BE2C (cell line): ENCODE measurements at regions not wholly inside any gene's neighbourhood (a gene's known extent, or its start where the extent isn't known, plus 50 kb on each side); places are given as distances from the start of the nearest gene placed in this dataset.

Source experiments
- DNase-seq: peaks from one replicate; pipeline ENCODE4 v3.0.0-alpha.2; 2020
- H3K27me3 ChIP-seq: fragments of 250-450 bp; sonication (Bioruptor Pico); 2 replicates; pipeline ENCODE4 v1.5.1; 2020; ENCODE audit warnings: mild to moderate bottlenecking
- H3K36me3 ChIP-seq: fragments of 250-450 bp; sonication (Bioruptor Pico); 2 replicates; pipeline ENCODE4 v1.5.1; 2020; ENCODE audit warnings: mild to moderate bottlenecking
- H3K4me1 ChIP-seq: fragments of 250-450 bp; sonication (Bioruptor Pico); 2 replicates; pipeline ENCODE4 v1.5.1; 2020
- H3K4me3 ChIP-seq: 2 replicates; pipeline ENCODE4 v1.5.1; 2011; ENCODE audit warnings: low read depth, low read length
- H3K9me3 ChIP-seq: fragments of 250-450 bp; sonication (Bioruptor Pico); 2 replicates; pipeline ENCODE4 v1.5.1; 2020
- CTCF ChIP-seq: IDR thresholded peaks from 2 replicates; pipeline ENCODE4 v1.5.1; 2012; ENCODE audit warnings: mild to moderate bottlenecking, low read depth, low read length

GRCh38 chr6:71067816-71068215 is 111.0 kb upstream of the B3GAT2 start:
- Histone ChIP-seq H3K4me3 (no peak overlapping the region), H3K9me3 (no peaks in the 10 kb centered on the region), H3K27me3 (no peaks in the 10 kb centered on the region), H3K4me1 (no peaks in the 10 kb centered on the region), H3K36me3 (no peaks in the 10 kb centered on the region)
- DNase-seq = no peak
- TF ChIP-seq CTCF = no peak

- H3K36me3 ChIP-seq = no peaks in the 10 kb centered on the region
- DNase-seq = no peak
- no peaks in the 10 kb centered on the region for H3K9me3 ChIP-seq
- no peaks in the 10 kb centered on the region for H3K4me1 ChIP-seq
- no peak overlapping the region for H3K4me3 ChIP-seq
- H3K27me3 ChIP-seq = no peaks in the 10 kb centered on the region
- no peak for TF ChIP-seq CTCF
Measured at GRCh38 chr6:71072508-71072907, 115.6 kb upstream of the B3GAT2 start.

GRCh38 chr6:71077655-71078054 is 120.8 kb upstream of the B3GAT2 start:
- H3K4me3 ChIP-seq = no peak overlapping the region
- no peaks in the 10 kb centered on the region for H3K4me1 ChIP-seq
- no peaks in the 10 kb centered on the region for H3K27me3 ChIP-seq
- TF ChIP-seq CTCF = no peak
- no peaks in the 10 kb centered on the region for H3K36me3 ChIP-seq
- DNase-seq = no peak
- H3K9me3 ChIP-seq = no peaks in the 10 kb centered on the region

GRCh38 chr6:71079677-71080076 is 122.8 kb upstream of the B3GAT2 start:
- Histone ChIP-seq H3K9me3 (no peaks in the 10 kb centered on the region), H3K4me1 (no peaks in the 10 kb centered on the region), H3K27me3 (no peaks in the 10 kb centered on the region), H3K36me3 (no peaks in the 10 kb centered on the region), H3K4me3 (no peak overlapping the region)
- DNase-seq = no peak
- no peak for TF ChIP-seq CTCF

GRCh38 chr6:71080133-71080532 is 123.3 kb upstream of the B3GAT2 start:
- Histone ChIP-seq H3K4me3 (no peak overlapping the region), H3K9me3 (no peaks in the 10 kb centered on the region), H3K36me3 (no peaks in the 10 kb centered on the region), H3K4me1 (no peaks in the 10 kb centered on the region), H3K27me3 (no peaks in the 10 kb centered on the region)
- TF ChIP-seq CTCF = no peak
- DNase-seq = no peak

- no peak for DNase-seq
- H3K27me3 ChIP-seq = no peaks in the 10 kb centered on the region
- H3K4me1 ChIP-seq = no peaks in the 10 kb centered on the region
- TF ChIP-seq CTCF = no peak
- H3K9me3 ChIP-seq = no peaks in the 10 kb centered on the region
- no peak overlapping the region for H3K4me3 ChIP-seq
- no peaks in the 10 kb centered on the region for H3K36me3 ChIP-seq
Measured at GRCh38 chr6:71080826-71081225, 124.0 kb upstream of the B3GAT2 start.
